SK-N-SH treated with all-trans-retinoic acid at 6 μM for 48 hours (cell line): ENCODE measurements at regions not wholly inside any gene's neighbourhood (a gene's known extent, or its start where the extent isn't known, plus 50 kb on each side); places are given as distances from the start of the nearest gene placed in this dataset.
"Not testable (repeated sequence)": the region's sequence is repeated elsewhere in the genome, so short reads cannot be mapped to it uniquely, and the experiment has no call there.

Experiments
- ATAC-seq: fragments of 200-7000 bp; cut with Tn5 transposase; 3 replicates; pipeline ENCODE4 v1.9.1; 2020; ENCODE audit warnings: mild to moderate bottlenecking, moderate library complexity
- ARNTL ChIP-seq: fragments of 450-650 bp; formaldehyde crosslinking; IDR thresholded peaks from 2 replicates; pipeline ENCODE4 v1.5.0; 2020; ENCODE audit warnings: low read depth, mild to moderate bottlenecking, moderate library complexity, borderline replicate concordance
- BACH2 ChIP-seq: fragments of 250-450 bp; sonication (Bioruptor Pico); IDR thresholded peaks from 2 replicates; pipeline ENCODE4 v1.9.0; 2021; ENCODE audit warnings: mild to moderate bottlenecking, borderline replicate concordance
- CREB5 ChIP-seq: fragments of 250-450 bp; sonication (Bioruptor Pico); IDR thresholded peaks from 2 replicates; pipeline ENCODE4 v1.5.1; 2020; ENCODE audit warnings: low read depth, mild to moderate bottlenecking, moderate library complexity
- CSDC2 ChIP-seq: fragments of 250-450 bp; sonication (Bioruptor Pico); IDR thresholded peaks from 2 replicates; pipeline ENCODE4 v1.5.0; 2020; ENCODE audit warnings: mild to moderate bottlenecking, moderate library complexity
- CSRNP3 ChIP-seq: fragments of 250-450 bp; sonication (Bioruptor Pico); IDR thresholded peaks from 2 replicates; pipeline ENCODE4 v1.5.1; 2021; ENCODE audit warnings: mild to moderate bottlenecking, moderate library complexity
- ESRRG ChIP-seq: fragments of 250-450 bp; sonication (Bioruptor Pico); IDR thresholded peaks from 2 replicates; pipeline ENCODE4 v1.6.1; 2021; ENCODE audit warnings: mild to moderate bottlenecking
- ISL1 ChIP-seq: fragments of 250-450 bp; sonication (Bioruptor Pico); IDR thresholded peaks from 2 replicates; pipeline ENCODE4 v2.1.2; 2022; ENCODE audit warnings: mild to moderate bottlenecking, moderate library complexity
- PATZ1 ChIP-seq: fragments of 250-450 bp; sonication (Bioruptor Pico); IDR thresholded peaks from 2 replicates; pipeline ENCODE4 v1.8.0; 2020; ENCODE audit warnings: mild to moderate bottlenecking, moderate library complexity, borderline replicate concordance
- POU6F1 ChIP-seq: fragments of 250-450 bp; sonication (Bioruptor Pico); IDR thresholded peaks from 2 replicates; pipeline ENCODE4 v1.8.0; 2021; ENCODE audit warnings: low read depth, mild to moderate bottlenecking, moderate library complexity, borderline replicate concordance
- PPARA ChIP-seq: fragments of 250-450 bp; sonication (Bioruptor Pico); IDR thresholded peaks from 2 replicates; pipeline ENCODE4 v1.5.0; 2020; ENCODE audit warnings: mild to moderate bottlenecking, borderline replicate concordance
- RARB ChIP-seq: fragments of 250-450 bp; sonication (Bioruptor Pico); IDR thresholded peaks from 2 replicates; pipeline ENCODE4 v1.8.0; 2021; ENCODE audit warnings: mild to moderate bottlenecking, moderate library complexity
- TCF4 ChIP-seq: fragments of 250-450 bp; sonication (Bioruptor Pico); IDR thresholded peaks from 2 replicates; pipeline ENCODE4 v1.8.0; 2021; ENCODE audit warnings: mild to moderate bottlenecking, moderate library complexity, borderline replicate concordance
- TOX ChIP-seq: fragments of 250-450 bp; sonication (Bioruptor Pico); IDR thresholded peaks from 2 replicates; pipeline ENCODE4 v1.8.0; 2021; ENCODE audit warnings: mild to moderate bottlenecking, moderate library complexity, borderline replicate concordance
- TSHZ2 ChIP-seq: fragments of 250-450 bp; sonication (Bioruptor Pico); IDR thresholded peaks from 2 replicates; pipeline ENCODE4 v1.5.0; 2020; ENCODE audit warnings: mild to moderate bottlenecking, moderate library complexity
- ZFP3 ChIP-seq: fragments of 250-450 bp; sonication (Bioruptor Pico); IDR thresholded peaks from 2 replicates; pipeline ENCODE4 v1.5.0; 2020; ENCODE audit warnings: mild to moderate bottlenecking, moderate library complexity
- ZFP30 ChIP-seq: fragments of 450-650 bp; formaldehyde crosslinking; IDR thresholded peaks from 2 replicates; pipeline ENCODE4 v1.5.0; 2022; ENCODE audit warnings: mild to moderate bottlenecking, moderate library complexity
- ZNF565 ChIP-seq: fragments of 450-650 bp; formaldehyde crosslinking; conservative IDR thresholded peaks from 2 replicates; pipeline ENCODE4 v1.5.0; 2020; ENCODE audit warnings: low read depth, mild to moderate bottlenecking, moderate library complexity
- ZNF70 ChIP-seq: fragments of 450-650 bp; formaldehyde crosslinking; IDR thresholded peaks from 2 replicates; pipeline ENCODE4 v1.5.0; 2020; ENCODE audit warnings: mild to moderate bottlenecking, moderate library complexity
- ZNF8 ChIP-seq: fragments of 450-650 bp; formaldehyde crosslinking; IDR thresholded peaks from 2 replicates; pipeline ENCODE4 v1.5.0; 2020; ENCODE audit warnings: mild to moderate bottlenecking, moderate library complexity

- TF ChIP-seq ZNF565 (CRISPR knock-in tag) (no peak), TSHZ2 (CRISPR knock-in tag) (no peak), ISL1 (CRISPR knock-in tag) (no peak), PPARA (no peak), ZNF70 (CRISPR knock-in tag) (no peak), TOX (CRISPR knock-in tag) (no peak), ZFP3 (CRISPR knock-in tag) (no peak), ZNF8 (no peak), RARB (no peak), ARNTL (CRISPR knock-in tag) (no peak), ZFP30 (no peak)
- ATAC-seq = no peak
These were observed 171.5 kb upstream of the NANOGP8 start for GRCh38 chr15:35256551-35256950.

GRCh38 chr15:35256141-35256540, 171.0 kb upstream of the NANOGP8 start:
- TF ChIP-seq ZFP3 (CRISPR knock-in tag) (no peak), BACH2 (no peak), TCF4 (CRISPR knock-in tag) (no peak)
- TF ChIP-seq, all 23 proteins: peak for 0
- no peak for ATAC-seq

GRCh38 chr15:35254908-35255307, 169.8 kb upstream of the NANOGP8 start:
- not testable (repeated sequence) for ATAC-seq

GRCh38 chr15:35254062-35254461, 169.0 kb upstream of the NANOGP8 start:
- no peak for ATAC-seq
- TF ChIP-seq BACH2 (no peak), TOX (CRISPR knock-in tag) (no peak), CSRNP3 (CRISPR knock-in tag) (no peak)
- TF ChIP-seq, all 23 proteins: peak for 0

- ATAC-seq = no peak
- TF ChIP-seq ZNF70 (CRISPR knock-in tag) = no peak
- no peak for TF ChIP-seq ISL1 (CRISPR knock-in tag)
- no peak for TF ChIP-seq ZFP3 (CRISPR knock-in tag)
- TF ChIP-seq CSDC2 = no peak
- TF ChIP-seq BACH2 = no peak
- TF ChIP-seq ARNTL (CRISPR knock-in tag) = no peak
- TF ChIP-seq CREB5 = no peak
- no peak for TF ChIP-seq ZNF565 (CRISPR knock-in tag)
- TF ChIP-seq ESRRG (CRISPR knock-in tag) = no peak
- no peak for TF ChIP-seq PPARA
- no peak for TF ChIP-seq TSHZ2 (CRISPR knock-in tag)
- no peak for TF ChIP-seq TCF4 (CRISPR knock-in tag)
- no peak for TF ChIP-seq POU6F1 (CRISPR knock-in tag)
- TF ChIP-seq PATZ1 (CRISPR knock-in tag) = no peak
- no peak for TF ChIP-seq ZFP30
- no peak for TF ChIP-seq TOX (CRISPR knock-in tag)
These were observed 167.3 kb upstream of the NANOGP8 start for GRCh38 chr15:35252351-35252865.
